Endothelial cell of umbilical vein (primary cell): ENCODE measurements at regions not wholly inside any gene's neighbourhood (a gene's known extent, or its start where the extent isn't known, plus 50 kb on each side); places are given as distances from the start of the nearest gene placed in this dataset.

Source experiments
- BruUV-seq: library from RNA; stranded (reverse); fragments of 400-500 nt; replicated peaks from 2 replicates; lab custom pipeline; 2021; lab: Mats Ljungman, UMichigan
- CTCF ChIA-PET: fragments of 300-600, 350-600 bp; sonication (Branson Sonifier 250); formaldehyde crosslinking; loops from one replicate; lab custom pipeline; 2021; ENCODE audit warnings: antibody characterized with exemption, inconsistent platforms; lab: Charles Lee
- POLR2A ChIA-PET: fragments of 300-600, 350-600 bp; sonication (Branson Sonifier 250); formaldehyde crosslinking; loops from one replicate; lab custom pipeline; 2021; ENCODE audit warnings: antibody characterized with exemption, inconsistent platforms; lab: Charles Lee
- DNase-seq: peaks from one replicate; pipeline ENCODE4 v3.0.0-alpha.2; 2011; ENCODE audit warnings: low read depth, low spot score
- FAIRE-seq: peaks from 2 replicates; lab custom pipeline; 2011; peaks lifted over from hg19 to GRCh38; lab: Jason Lieb, UNC
- H2AFZ ChIP-seq: 2 replicates; pipeline ENCODE4 v1.6.0; 2012; ENCODE audit warnings: low read depth, low read length, control low read depth, inconsistent platforms
- H3K27ac ChIP-seq: 2 replicates; pipeline ENCODE4 v1.5.1; 2011; ENCODE audit warnings: low read depth, mild to moderate bottlenecking, control low read depth, low read length, moderate library complexity; ENCODE audit not compliant: insufficient read depth
- H3K27me3 ChIP-seq, 2 experiments: 2 replicates each; pipeline versions ENCODE4 v1.6.0 to v1.6.1; 2011; ENCODE audit warnings: low read length in 2 of 2, mixed read lengths in 1 of 2; ENCODE audit not compliant: control insufficient read depth in 2 of 2, insufficient read depth in 2 of 2
- H3K36me3 ChIP-seq, 2 experiments: 2 replicates in 1 of 2; 3 replicates in 1 of 2; pipeline ENCODE4 v1.5.1; 2011; ENCODE audit warnings: low read length in 2 of 2, mild to moderate bottlenecking in 1 of 2, moderate library complexity in 1 of 2; ENCODE audit not compliant: control insufficient read depth in 2 of 2, insufficient read depth in 2 of 2; ENCODE audit errors: extremely low read depth in 1 of 2
- H3K4me1 ChIP-seq: 3 replicates; pipeline ENCODE4 v1.5.1; 2011; ENCODE audit warnings: mild to moderate bottlenecking, low read length; ENCODE audit not compliant: control insufficient read depth, insufficient read depth; ENCODE audit errors: extremely low read depth
- H3K4me2 ChIP-seq: 2 replicates; pipeline ENCODE4 v1.6.1; 2011; ENCODE audit warnings: low read length, control low read depth, mixed read lengths; ENCODE audit not compliant: insufficient read depth
- H3K4me3 ChIP-seq, 3 experiments: fragments of 200-600 bp in 1 of 3; sonication (generic), shearing (Covaris generic) in 1 of 3; replicated peaks in 1 of 3; 2 replicates each; pipeline ENCODE4 v1.5.1; 2011 to 2016; ENCODE audit warnings: control low read depth in 3 of 3, low read length in 3 of 3, mild to moderate bottlenecking in 2 of 3, inconsistent platforms in 1 of 3, low read depth in 1 of 3, moderate library complexity in 1 of 3; ENCODE audit not compliant: insufficient read depth in 1 of 3
- H3K79me2 ChIP-seq: 2 replicates; pipeline ENCODE4 v1.6.0; 2012; ENCODE audit warnings: low read length, inconsistent platforms; ENCODE audit not compliant: control insufficient read depth, insufficient read depth
- H3K9ac ChIP-seq: replicated peaks from 2 replicates; pipeline ENCODE3; 2011; ENCODE audit warnings: low read length, control low read depth; ENCODE audit not compliant: insufficient read depth; ENCODE audit errors: extremely low read depth
- H3K9me1 ChIP-seq: replicated peaks from 3 replicates; pipeline ENCODE4 v1.6.0; 2011; ENCODE audit warnings: mild to moderate bottlenecking, low read length; ENCODE audit not compliant: control insufficient read depth, insufficient read depth; ENCODE audit errors: extremely low read depth
- H3K9me3 ChIP-seq: replicated peaks from 2 replicates; pipeline ENCODE4 v1.5.1; 2012; ENCODE audit warnings: low read length, inconsistent platforms; ENCODE audit not compliant: control insufficient read depth, insufficient read depth
- H4K20me1 ChIP-seq: replicated peaks from 2 replicates; pipeline ENCODE3; 2011; ENCODE audit warnings: mild to moderate bottlenecking, low read length; ENCODE audit not compliant: control insufficient read depth, insufficient read depth; ENCODE audit errors: extremely low read depth
- CTCF ChIP-seq, 2 donors: IDR thresholded peaks; 1 replicate in 1 of 2; 2 replicates in 1 of 2; pipeline ENCODE4 v1.5.1; 2011; ENCODE audit warnings: low read length in 2 of 2, mild to moderate bottlenecking in 2 of 2, moderate library complexity in 2 of 2, control low read depth in 1 of 2, inconsistent platforms in 1 of 2, low read depth in 1 of 2; ENCODE audit not compliant: insufficient read depth in 1 of 2; ENCODE audit errors: extremely low read depth in 1 of 2
- EZH2 ChIP-seq: IDR thresholded peaks from 2 replicates; pipeline ENCODE4 v1.6.1; 2012; ENCODE audit warnings: borderline replicate concordance, low read depth, mild to moderate bottlenecking, moderate library complexity, low read length, inconsistent platforms; ENCODE audit not compliant: severe bottlenecking
- FOS ChIP-seq: IDR thresholded peaks from 2 replicates; pipeline ENCODE4 v1.6.1; 2011; ENCODE audit warnings: mild to moderate bottlenecking, low read length, moderate library complexity, borderline replicate concordance; ENCODE audit not compliant: insufficient read depth
- GATA2 ChIP-seq: IDR thresholded peaks from 2 replicates; pipeline ENCODE4 v1.7.0; 2011; ENCODE audit warnings: low read depth, mild to moderate bottlenecking, moderate library complexity, mixed read lengths, low read length; ENCODE audit not compliant: insufficient read length, insufficient read depth
- JUN ChIP-seq: IDR thresholded peaks from 2 replicates; pipeline ENCODE4 v1.6.1; 2011; ENCODE audit warnings: borderline replicate concordance, low read depth; ENCODE audit not compliant: insufficient read length, insufficient read depth
- MAX ChIP-seq: IDR thresholded peaks from 2 replicates; pipeline ENCODE4 v1.6.1; 2011; ENCODE audit not compliant: insufficient read depth, insufficient read length
- MYC ChIP-seq: IDR thresholded peaks from one replicate; pipeline ENCODE4 v1.6.1; 2011; ENCODE audit warnings: mild to moderate bottlenecking, low read depth, low read length
- POLR2A ChIP-seq: IDR thresholded peaks from 2 replicates; pipeline ENCODE4 v1.6.1; 2012; ENCODE audit warnings: low read depth, mild to moderate bottlenecking, control low read depth, low read length
- POLR2AphosphoS5 ChIP-seq: IDR thresholded peaks from 2 replicates; pipeline ENCODE4 v1.6.1; 2012; ENCODE audit warnings: low read depth, mild to moderate bottlenecking, control low read depth, low read length, moderate library complexity; ENCODE audit not compliant: insufficient read depth
- dilution Hi-C: fragments of 300-500 bp; cut with MboI; formaldehyde crosslinking; loops from one replicate; pipeline ENCODE4 v1.15.0; 2019; ENCODE audit warnings: low sequenced_read_pairs; ENCODE audit not compliant: extremely low pct_ligation_motif_present
- intact Hi-C: fragments of 100-400 bp; cut with micrococcal nuclease; formaldehyde crosslinking; loops from one replicate; pipeline ENCODE4 v1.10.0; 2022

GRCh38 chr12:124629117-124629516 is 61.7 kb upstream of the NCOR2 start:
- TF ChIP-seq FOS (no peak), JUN (no peak), POLR2AphosphoS5 (no peak), MYC (no peak), GATA2 (no peak), EZH2 (no peak), POLR2A (no peak)
- Histone ChIP-seq H2AFZ (no peak overlapping the region), H4K20me1 (no peaks in the 10 kb centered on the region), H3K9me3 (no peaks in the 10 kb centered on the region), H3K4me2 (no peak overlapping the region), H3K27ac (no peak overlapping the region), H3K9ac (no peak overlapping the region), H3K27me3 (no peaks in the 10 kb centered on the region), H3K4me1 (peaks cover 17% of the 10 kb centered on the region), H3K4me3 (no peak overlapping the region), H3K79me2 (no peaks in the 10 kb centered on the region), H3K9me1 (no peaks in the 10 kb centered on the region), H3K36me3 (no peaks in the 10 kb centered on the region)
- DNase-seq: no peak
- dilution Hi-C loops: no loop called here
- intact Hi-C loops: no loop called here
- no peak for FAIRE-seq
- no TSS peak for BruUV-seq
- ChIA-PET CTCF (interaction anchor here (1.4 kb wide), 1 partner anchor 11 kb away, joined by 3 read pairs; no protein-coding TSS in a partner anchor), POLR2A (no interaction called here)

GRCh38 chr12:124627956-124628355 is 60.5 kb upstream of the NCOR2 start:
- no peak for FAIRE-seq
- H2AFZ ChIP-seq: no peak overlapping the region
- H3K9me3 ChIP-seq: no peaks in the 10 kb centered on the region
- no peak overlapping the region for H3K9ac ChIP-seq
- H3K4me1 ChIP-seq: peaks cover 17% of the 10 kb centered on the region
- ChIA-PET CTCF (no interaction called here), POLR2A (no interaction called here)
- H3K27me3 ChIP-seq: no peaks in the 10 kb centered on the region
- no peaks in the 10 kb centered on the region for H4K20me1 ChIP-seq
- BruUV-seq: no TSS peak
- intact Hi-C loops: loop anchor here (2.0 kb wide), 2 partner anchors 67 to 139 kb away; no protein-coding TSS in a partner anchor
- no peaks in the 10 kb centered on the region for H3K79me2 ChIP-seq
- dilution Hi-C loops: no loop called here
- H3K4me3 ChIP-seq: no peak overlapping the region
- H3K27ac ChIP-seq: no peak overlapping the region
- no peak overlapping the region for H3K4me2 ChIP-seq
- no peak for TF ChIP-seq FOS
- no peak for TF ChIP-seq JUN
- TF ChIP-seq MAX: no peak
- no peak for TF ChIP-seq GATA2
- TF ChIP-seq MYC: no peak
- TF ChIP-seq CTCF (IDR thresholded peaks at IDR 0.05; ENCODE audit: extremely low read depth in 1 of 2, insufficient read depth in 1 of 2, low read depth in 1 of 2, low read length in 2 of 2): no peak
- H3K9me1 ChIP-seq: no peaks in the 10 kb centered on the region
- no peak for DNase-seq
- no peaks in the 10 kb centered on the region for H3K36me3 ChIP-seq
